ENCODE measurements at regions not wholly inside any gene's neighbourhood (a gene's known extent, or its start where the extent isn't known, plus 50 kb on each side); places are given as distances from the start of the nearest gene placed in this dataset.

GRCh38 chr4:96784336-96784735 is 944.4 kb downstream of the PDHA2 start:
- TF ChIP-seq, protein P1, sequence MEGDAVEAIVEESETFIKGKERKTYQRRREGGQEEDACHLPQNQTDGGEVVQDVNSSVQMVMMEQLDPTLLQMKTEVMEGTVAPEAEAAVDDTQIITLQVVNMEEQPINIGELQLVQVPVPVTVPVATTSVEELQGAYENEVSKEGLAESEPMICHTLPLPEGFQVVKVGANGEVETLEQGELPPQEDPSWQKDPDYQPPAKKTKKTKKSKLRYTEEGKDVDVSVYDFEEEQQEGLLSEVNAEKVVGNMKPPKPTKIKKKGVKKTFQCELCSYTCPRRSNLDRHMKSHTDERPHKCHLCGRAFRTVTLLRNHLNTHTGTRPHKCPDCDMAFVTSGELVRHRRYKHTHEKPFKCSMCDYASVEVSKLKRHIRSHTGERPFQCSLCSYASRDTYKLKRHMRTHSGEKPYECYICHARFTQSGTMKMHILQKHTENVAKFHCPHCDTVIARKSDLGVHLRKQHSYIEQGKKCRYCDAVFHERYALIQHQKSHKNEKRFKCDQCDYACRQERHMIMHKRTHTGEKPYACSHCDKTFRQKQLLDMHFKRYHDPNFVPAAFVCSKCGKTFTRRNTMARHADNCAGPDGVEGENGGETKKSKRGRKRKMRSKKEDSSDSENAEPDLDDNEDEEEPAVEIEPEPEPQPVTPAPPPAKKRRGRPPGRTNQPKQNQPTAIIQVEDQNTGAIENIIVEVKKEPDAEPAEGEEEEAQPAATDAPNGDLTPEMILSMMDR (IDR thresholded peaks at IDR 0.05) = no peak
- TF ChIP-seq POLR2A (IDR thresholded peaks at IDR 0.05) = no peak
